Ramos (cell line): ENCODE measurements at regions not wholly inside any gene's neighbourhood (a gene's known extent, or its start where the extent isn't known, plus 50 kb on each side); places are given as distances from the start of the nearest gene placed in this dataset.
"Not testable (repeated sequence)": the region's sequence is repeated elsewhere in the genome, so short reads cannot be mapped to it uniquely, and the experiment has no call there.

Experiments used
- in situ Hi-C: fragments of 300-500 bp; cut with MboI; formaldehyde crosslinking; loops from one replicate; pipeline ENCODE4 v1.14.3; 2022; ENCODE audit warnings: low sequenced_read_pairs; ENCODE audit not compliant: unreplicated experiment

- in situ Hi-C loops = not testable (repeated sequence)
Observed at GRCh38 chr7:49711072-49711723, 62.2 kb upstream of the VWC2 start.

GRCh38 chr7:49714182-49714581 lies 59.3 kb upstream of the VWC2 start:
- in situ Hi-C loops = no loop called here

- in situ Hi-C loops = no loop called here
Observed at GRCh38 chr7:49715486-49715885, 58.0 kb upstream of the VWC2 start.

GRCh38 chr7:49717547-49717946 lies 55.9 kb upstream of the VWC2 start:
- in situ Hi-C loops = no loop called here

- in situ Hi-C loops = no loop called here
Observed at GRCh38 chr7:49718760-49719159, 54.7 kb upstream of the VWC2 start.

- in situ Hi-C loops = no loop called here
Observed at GRCh38 chr7:49721441-49721840, 52.0 kb upstream of the VWC2 start.
